ENCODE measurements at regions not wholly inside any gene's neighbourhood (a gene's known extent, or its start where the extent isn't known, plus 50 kb on each side); places are given as distances from the start of the nearest gene placed in this dataset.

- Histone ChIP-seq H3K36me3 (ENCODE audit: control insufficient read depth in 2 of 2, insufficient read depth in 2 of 2, low read length in 1 of 2) (no peaks in the 10 kb centered on the region), H3K9me3 (replicated peaks; ENCODE audit: control insufficient read depth, insufficient read depth, low read length) (no peaks in the 10 kb centered on the region), H3K79me2 (ENCODE audit: control insufficient read depth, insufficient read depth, low read length) (no peaks in the 10 kb centered on the region), H3K4me1 (ENCODE audit: control insufficient read depth, insufficient read depth, low read length) (no peaks in the 10 kb centered on the region), H3K4me3 (no peak overlapping the region), H3K9ac (ENCODE audit: control insufficient read depth, insufficient read depth, low read length) (no peak overlapping the region), H3K27me3 (replicated peaks in 1 of 2; ENCODE audit: control insufficient read depth in 2 of 2, insufficient read depth in 2 of 2, low read length in 1 of 2) (no peaks in the 10 kb centered on the region), H4K20me1 (ENCODE audit: control insufficient read depth, insufficient read depth) (no peaks in the 10 kb centered on the region), H3K4me2 (ENCODE audit: control insufficient read depth, insufficient read depth) (no peak overlapping the region), H3K27ac (ENCODE audit: control insufficient read depth, insufficient read depth) (no peak overlapping the region), H2AFZ (ENCODE audit: control insufficient read depth, low read depth, low read length) (no peak overlapping the region)
- CTCF ChIA-PET: interaction anchor here (0.6 kb wide), 1 partner anchor 432 kb away, joined by 3 read pairs; no protein-coding TSS in a partner anchor
- 44% methylated on average over 6 of the region's 6 CpGs for WGBS (ENCODE audit: insufficient coverage, insufficient replicate concordance, low lambda C conversion rate, missing lambda C conversion rate)
- TF ChIP-seq, protein P1, sequence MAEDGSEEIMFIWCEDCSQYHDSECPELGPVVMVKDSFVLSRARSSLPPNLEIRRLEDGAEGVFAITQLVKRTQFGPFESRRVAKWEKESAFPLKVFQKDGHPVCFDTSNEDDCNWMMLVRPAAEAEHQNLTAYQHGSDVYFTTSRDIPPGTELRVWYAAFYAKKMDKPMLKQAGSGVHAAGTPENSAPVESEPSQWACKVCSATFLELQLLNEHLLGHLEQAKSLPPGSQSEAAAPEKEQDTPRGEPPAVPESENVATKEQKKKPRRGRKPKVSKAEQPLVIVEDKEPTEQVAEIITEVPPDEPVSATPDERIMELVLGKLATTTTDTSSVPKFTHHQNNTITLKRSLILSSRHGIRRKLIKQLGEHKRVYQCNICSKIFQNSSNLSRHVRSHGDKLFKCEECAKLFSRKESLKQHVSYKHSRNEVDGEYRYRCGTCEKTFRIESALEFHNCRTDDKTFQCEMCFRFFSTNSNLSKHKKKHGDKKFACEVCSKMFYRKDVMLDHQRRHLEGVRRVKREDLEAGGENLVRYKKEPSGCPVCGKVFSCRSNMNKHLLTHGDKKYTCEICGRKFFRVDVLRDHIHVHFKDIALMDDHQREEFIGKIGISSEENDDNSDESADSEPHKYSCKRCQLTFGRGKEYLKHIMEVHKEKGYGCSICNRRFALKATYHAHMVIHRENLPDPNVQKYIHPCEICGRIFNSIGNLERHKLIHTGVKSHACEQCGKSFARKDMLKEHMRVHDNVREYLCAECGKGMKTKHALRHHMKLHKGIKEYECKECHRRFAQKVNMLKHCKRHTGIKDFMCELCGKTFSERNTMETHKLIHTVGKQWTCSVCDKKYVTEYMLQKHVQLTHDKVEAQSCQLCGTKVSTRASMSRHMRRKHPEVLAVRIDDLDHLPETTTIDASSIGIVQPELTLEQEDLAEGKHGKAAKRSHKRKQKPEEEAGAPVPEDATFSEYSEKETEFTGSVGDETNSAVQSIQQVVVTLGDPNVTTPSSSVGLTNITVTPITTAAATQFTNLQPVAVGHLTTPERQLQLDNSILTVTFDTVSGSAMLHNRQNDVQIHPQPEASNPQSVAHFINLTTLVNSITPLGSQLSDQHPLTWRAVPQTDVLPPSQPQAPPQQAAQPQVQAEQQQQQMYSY (CRISPR knock-in tag; IDR thresholded peaks at IDR 0.05): no peak
- TF ChIP-seq YBX1 (IDR thresholded peaks at IDR 0.05) (no peak), NBN (IDR thresholded peaks at IDR 0.05) (no peak), FOXK2 (IDR thresholded peaks at IDR 0.05) (no peak), CREM (IDR thresholded peaks at IDR 0.05; ENCODE audit: low read depth) (no peak), TBL1XR1 (IDR thresholded peaks at IDR 0.05; ENCODE audit: low read depth, low read length) (no peak), NKRF (conservative IDR thresholded peaks at IDR 0.05) (no peak), PAX8 (IDR thresholded peaks at IDR 0.05) (no peak), CREB1 (IDR thresholded peaks at IDR 0.05; ENCODE audit: low read depth) (no peak), ZBTB11 (CRISPR knock-in tag; IDR thresholded peaks at IDR 0.05) (no peak), JUNB (IDR thresholded peaks at IDR 0.05) (no peak), TARDBP (IDR thresholded peaks at IDR 0.05; ENCODE audit: borderline replicate concordance) (no peak)
- POLR2A ChIA-PET: no interaction called here
- SMC1A ChIA-PET (ENCODE audit: uncharacterized antibody, unreplicated experiment): no interaction called here
- FAIRE-seq: no peak
- DNase-seq (ENCODE audit: low read depth, low spot score): no peak
- no TSS peak for BruUV-seq (replicated peaks)
- RAD21 ChIA-PET (ENCODE audit: unreplicated experiment): no interaction called here
- in situ Hi-C loops (cut with MboI): no loop called here
- intact Hi-C loops (cut with micrococcal nuclease; ENCODE audit: unreplicated experiment): no loop called here
- no peak for ATAC-seq
These were observed 165.1 kb downstream of the GJA1 start for GRCh38 chr6:121600389-121601168.

All from GM12878 (cell line).